K562 (cell line): ENCODE measurements at regions not wholly inside any gene's neighbourhood (a gene's known extent, or its start where the extent isn't known, plus 50 kb on each side); places are given as distances from the start of the nearest gene placed in this dataset.

Experiments used
- ELF4 ChIP-seq: fragments of 450-650 bp; formaldehyde crosslinking; IDR thresholded peaks from 2 replicates; pipeline ENCODE4 v1.4.0; 2022; ENCODE audit warnings: missing genetic modification characterization
- HIVEP1 ChIP-seq: fragments of 250-450 bp; sonication (Bioruptor Pico); IDR thresholded peaks from 2 replicates; pipeline ENCODE4 v1.4.0; 2020; ENCODE audit warnings: mild to moderate bottlenecking
- ILK ChIP-seq: fragments of 450-650 bp; IDR thresholded peaks from 2 replicates; pipeline ENCODE4 v1.6.1; 2016; ENCODE audit warnings: missing genetic modification characterization, low read depth, mild to moderate bottlenecking, missing compliant biosample characterization, moderate library complexity, borderline replicate concordance
- IRF9 ChIP-seq: fragments of 450-650 bp; IDR thresholded peaks from 2 replicates; pipeline ENCODE4 v1.6.1; 2016; ENCODE audit warnings: missing biosample characterization, missing genetic modification characterization
- JUNB ChIP-seq: fragments of 450-650 bp; formaldehyde crosslinking; conservative IDR thresholded peaks from 2 replicates; pipeline ENCODE4 v1.4.0; 2020; ENCODE audit warnings: mild to moderate bottlenecking
- KLF10 ChIP-seq: fragments of 250-450 bp; sonication (Bioruptor Pico); IDR thresholded peaks from 2 replicates; pipeline ENCODE4 v1.6.1; 2021; ENCODE audit warnings: matching md5 sums
- MCM7 ChIP-seq, 2 experiments: fragments of 450-650 bp; IDR thresholded peaks; 2 replicates each; pipeline ENCODE4 v1.6.1; 2016 to 2018
- MYC ChIP-seq, 2 experiments: fragments of 250-450 bp in 1 of 2; sonication (Bioruptor Pico) in 1 of 2; IDR thresholded peaks; 2 replicates each; pipeline versions ENCODE4 v1.5.1 to v1.6.1; 2012 to 2021; ENCODE audit warnings: low read depth in 2 of 2, borderline replicate concordance in 1 of 2, improper control_type of control experiment in 1 of 2, low read length in 1 of 2, mild to moderate bottlenecking in 1 of 2, moderate library complexity in 1 of 2
- NUFIP1 ChIP-seq: fragments of 450-650 bp; IDR thresholded peaks from 2 replicates; pipeline ENCODE4 v1.6.1; 2018; ENCODE audit not compliant: partially characterized antibody
- SIX5 ChIP-seq, 2 experiments: IDR thresholded peaks; 2 replicates each; pipeline ENCODE4 v1.6.1; 2011; ENCODE audit warnings: low read length in 2 of 2, borderline replicate concordance in 1 of 2, low read depth in 1 of 2, mild to moderate bottlenecking in 1 of 2, moderate library complexity in 1 of 2; ENCODE audit not compliant: insufficient read depth in 1 of 2
- THAP12 ChIP-seq: fragments of 250-450 bp; sonication (Bioruptor Pico); IDR thresholded peaks from 2 replicates; pipeline ENCODE4 v1.9.0; 2021; ENCODE audit warnings: mild to moderate bottlenecking, inconsistent platforms
- ZNF217 ChIP-seq: sonication (generic); formaldehyde crosslinking; IDR thresholded peaks from 2 replicates; pipeline ENCODE4 v1.8.0; 2022; ENCODE audit warnings: mild to moderate bottlenecking, missing genetic modification reagents
- TF ChIP-seq, protein P1 (sequence below), 3 experiments: fragments of 200-800 bp in 1 of 3; fragments of 250-450 bp in 1 of 3; fragments of 450-650 bp in 1 of 3; sonication (Bioruptor Pico) in 1 of 3; sonication (Bioruptor generic) in 1 of 3; formaldehyde crosslinking in 1 of 3; IDR thresholded peaks; 2 replicates each; pipeline versions ENCODE4 v1.6.1 to v1.8.0; 2016 to 2022; ENCODE audit warnings: mild to moderate bottlenecking in 2 of 3, missing genetic modification characterization in 2 of 3, missing compliant biosample characterization in 1 of 3, moderate library complexity in 1 of 3
- TF ChIP-seq, protein P2 (sequence below), 2 experiments: IDR thresholded peaks; 2 replicates each; pipeline ENCODE4 v1.6.1; 2011; ENCODE audit warnings: borderline replicate concordance in 1 of 2, control low read depth in 1 of 2, low read depth in 1 of 2, low read length in 1 of 2, mild to moderate bottlenecking in 1 of 2, mixed read lengths in 1 of 2, moderate library complexity in 1 of 2; ENCODE audit not compliant: insufficient read depth in 1 of 2, insufficient read length in 1 of 2, poor library complexity in 1 of 2, severe bottlenecking in 1 of 2; ENCODE audit errors: extremely low read depth in 1 of 2
- TF ChIP-seq, protein P3 (sequence below): fragments of 200-800 bp; sonication (Bioruptor generic); IDR thresholded peaks from 2 replicates; pipeline ENCODE4 v1.6.1; 2017; ENCODE audit warnings: missing genetic modification characterization, missing compliant biosample characterization

- TF ChIP-seq JUNB (CRISPR knock-in tag) = no peak
- no peak for TF ChIP-seq NUFIP1
- no peak for TF ChIP-seq KLF10
- TF ChIP-seq, protein P1, sequence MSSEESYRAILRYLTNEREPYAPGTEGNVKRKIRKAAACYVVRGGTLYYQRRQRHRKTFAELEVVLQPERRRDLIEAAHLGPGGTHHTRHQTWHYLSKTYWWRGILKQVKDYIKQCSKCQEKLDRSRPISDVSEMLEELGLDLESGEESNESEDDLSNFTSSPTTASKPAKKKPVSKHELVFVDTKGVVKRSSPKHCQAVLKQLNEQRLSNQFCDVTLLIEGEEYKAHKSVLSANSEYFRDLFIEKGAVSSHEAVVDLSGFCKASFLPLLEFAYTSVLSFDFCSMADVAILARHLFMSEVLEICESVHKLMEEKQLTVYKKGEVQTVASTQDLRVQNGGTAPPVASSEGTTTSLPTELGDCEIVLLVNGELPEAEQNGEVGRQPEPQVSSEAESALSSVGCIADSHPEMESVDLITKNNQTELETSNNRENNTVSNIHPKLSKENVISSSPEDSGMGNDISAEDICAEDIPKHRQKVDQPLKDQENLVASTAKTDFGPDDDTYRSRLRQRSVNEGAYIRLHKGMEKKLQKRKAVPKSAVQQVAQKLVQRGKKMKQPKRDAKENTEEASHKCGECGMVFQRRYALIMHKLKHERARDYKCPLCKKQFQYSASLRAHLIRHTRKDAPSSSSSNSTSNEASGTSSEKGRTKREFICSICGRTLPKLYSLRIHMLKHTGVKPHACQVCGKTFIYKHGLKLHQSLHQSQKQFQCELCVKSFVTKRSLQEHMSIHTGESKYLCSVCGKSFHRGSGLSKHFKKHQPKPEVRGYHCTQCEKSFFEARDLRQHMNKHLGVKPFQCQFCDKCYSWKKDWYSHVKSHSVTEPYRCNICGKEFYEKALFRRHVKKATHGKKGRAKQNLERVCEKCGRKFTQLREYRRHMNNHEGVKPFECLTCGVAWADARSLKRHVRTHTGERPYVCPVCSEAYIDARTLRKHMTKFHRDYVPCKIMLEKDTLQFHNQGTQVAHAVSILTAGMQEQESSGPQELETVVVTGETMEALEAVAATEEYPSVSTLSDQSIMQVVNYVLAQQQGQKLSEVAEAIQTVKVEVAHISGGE (CRISPR knock-in tag; IDR thresholded peaks at IDR 0.05) = peak in 1 of 3 experiments; percentile 42; a peak in 1 of 6 replicates
- no peak for TF ChIP-seq ILK (tag)
- TF ChIP-seq, protein P2, sequence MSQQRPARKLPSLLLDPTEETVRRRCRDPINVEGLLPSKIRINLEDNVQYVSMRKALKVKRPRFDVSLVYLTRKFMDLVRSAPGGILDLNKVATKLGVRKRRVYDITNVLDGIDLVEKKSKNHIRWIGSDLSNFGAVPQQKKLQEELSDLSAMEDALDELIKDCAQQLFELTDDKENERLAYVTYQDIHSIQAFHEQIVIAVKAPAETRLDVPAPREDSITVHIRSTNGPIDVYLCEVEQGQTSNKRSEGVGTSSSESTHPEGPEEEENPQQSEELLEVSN (IDR thresholded peaks at IDR 0.05; ENCODE audit: borderline replicate concordance in 1 of 2, extremely low read depth in 1 of 2, insufficient read depth in 1 of 2, insufficient read length in 1 of 2, low read depth in 1 of 2, low read length in 1 of 2, poor library complexity in 1 of 2, severe bottlenecking in 1 of 2) = no peak
- no peak for TF ChIP-seq ZNF217 (CRISPR knock-in tag)
- TF ChIP-seq, protein P3, sequence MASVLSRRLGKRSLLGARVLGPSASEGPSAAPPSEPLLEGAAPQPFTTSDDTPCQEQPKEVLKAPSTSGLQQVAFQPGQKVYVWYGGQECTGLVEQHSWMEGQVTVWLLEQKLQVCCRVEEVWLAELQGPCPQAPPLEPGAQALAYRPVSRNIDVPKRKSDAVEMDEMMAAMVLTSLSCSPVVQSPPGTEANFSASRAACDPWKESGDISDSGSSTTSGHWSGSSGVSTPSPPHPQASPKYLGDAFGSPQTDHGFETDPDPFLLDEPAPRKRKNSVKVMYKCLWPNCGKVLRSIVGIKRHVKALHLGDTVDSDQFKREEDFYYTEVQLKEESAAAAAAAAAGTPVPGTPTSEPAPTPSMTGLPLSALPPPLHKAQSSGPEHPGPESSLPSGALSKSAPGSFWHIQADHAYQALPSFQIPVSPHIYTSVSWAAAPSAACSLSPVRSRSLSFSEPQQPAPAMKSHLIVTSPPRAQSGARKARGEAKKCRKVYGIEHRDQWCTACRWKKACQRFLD (CRISPR knock-in tag) = peak; percentile 84
- no peak for TF ChIP-seq HIVEP1 (CRISPR knock-in tag)
- no peak for TF ChIP-seq THAP12 (CRISPR knock-in tag)
- no peak for TF ChIP-seq ELF4 (CRISPR knock-in tag)
- TF ChIP-seq IRF9 (tag) = no peak
- TF ChIP-seq MCM7 (IDR thresholded peaks at IDR 0.05) = no peak
- peak; percentile 31; the same call in 1 of the 2 replicates for TF ChIP-seq MYC (IDR thresholded peaks at IDR 0.05; ENCODE audit: low read depth, low read length)
- TF ChIP-seq MYC (CRISPR knock-in tag; IDR thresholded peaks at IDR 0.05; ENCODE audit: borderline replicate concordance, low read depth) = no peak
- no peak for TF ChIP-seq SIX5 (IDR thresholded peaks at IDR 0.05; ENCODE audit: borderline replicate concordance in 1 of 2, insufficient read depth in 1 of 2, low read depth in 1 of 2, low read length in 2 of 2)
Observed at GRCh38 chr6:15907914-15908518, 220.9 kb upstream of the MYLIP start (continued).
